Right cardiac atrium (tissue), 5 donors: ENCODE measurements at regions not wholly inside any gene's neighbourhood (a gene's known extent, or its start where the extent isn't known, plus 50 kb on each side); places are given as distances from the start of the nearest gene placed in this dataset.
"Not testable (repeated sequence)": the region's sequence is repeated elsewhere in the genome, so short reads cannot be mapped to it uniquely, and the experiment has no call there.

Source experiments
- ATAC-seq, 2 donors: fragments of 200-7000 bp; cut with Tn5 transposase; one replicate each; pipeline versions ENCODE4 v1.8.0 to v1.9.1; 2020; ENCODE audit warnings: moderate library complexity in 2 of 2, mild to moderate bottlenecking in 1 of 2
- DNase-seq, 3 donors: peaks; one replicate each; pipeline ENCODE4 v3.0.0-alpha.2; 2020
- H3K27ac ChIP-seq: one replicate; pipeline ENCODE4 v1.5.1; 2013; ENCODE audit warnings: mild to moderate bottlenecking, low read length, control low read depth, moderate library complexity
- H3K27me3 ChIP-seq: one replicate; pipeline ENCODE4 v1.6.1; 2013; ENCODE audit not compliant: control insufficient read depth, insufficient read depth
- H3K4me1 ChIP-seq: one replicate; pipeline ENCODE4 v1.6.1; 2013; ENCODE audit warnings: low read length; ENCODE audit not compliant: control insufficient read depth, insufficient read depth
- H3K4me3 ChIP-seq: one replicate; pipeline ENCODE4 v1.5.1; 2013; ENCODE audit warnings: low read length, control low read depth
- H3K9me3 ChIP-seq: one replicate; pipeline ENCODE4 v1.6.1; 2013; ENCODE audit warnings: low read length; ENCODE audit not compliant: control insufficient read depth
- WGBS: extraction: QIAGEN DNeasy Blood & Tissue Kit; methylation state at CpG from one replicate; pipeline ENCODE4 v1.1.7; 2013; 5-methylcytosine and 5-hydroxymethylcytosine counted together
- intact Hi-C, 4 donors: fragments of 100-400 bp; cut with DNase I; formaldehyde crosslinking; loops; one replicate each; pipeline versions ENCODE4 v1.11.0 to v1.14.0; 2022 to 2023
- donor health status: healthy with polysubstance abuse.
- donor health status: DM: no; HTN: yes; CAD: no.
- donor health status: DM: no; HTN: no; CAD: no.
- donor health status: DM: no; HTN: yes; CAD: no; lungs with severe emphysema.
- donor health status: DM: yes; HTN: yes; CAD: no.

DNA sequence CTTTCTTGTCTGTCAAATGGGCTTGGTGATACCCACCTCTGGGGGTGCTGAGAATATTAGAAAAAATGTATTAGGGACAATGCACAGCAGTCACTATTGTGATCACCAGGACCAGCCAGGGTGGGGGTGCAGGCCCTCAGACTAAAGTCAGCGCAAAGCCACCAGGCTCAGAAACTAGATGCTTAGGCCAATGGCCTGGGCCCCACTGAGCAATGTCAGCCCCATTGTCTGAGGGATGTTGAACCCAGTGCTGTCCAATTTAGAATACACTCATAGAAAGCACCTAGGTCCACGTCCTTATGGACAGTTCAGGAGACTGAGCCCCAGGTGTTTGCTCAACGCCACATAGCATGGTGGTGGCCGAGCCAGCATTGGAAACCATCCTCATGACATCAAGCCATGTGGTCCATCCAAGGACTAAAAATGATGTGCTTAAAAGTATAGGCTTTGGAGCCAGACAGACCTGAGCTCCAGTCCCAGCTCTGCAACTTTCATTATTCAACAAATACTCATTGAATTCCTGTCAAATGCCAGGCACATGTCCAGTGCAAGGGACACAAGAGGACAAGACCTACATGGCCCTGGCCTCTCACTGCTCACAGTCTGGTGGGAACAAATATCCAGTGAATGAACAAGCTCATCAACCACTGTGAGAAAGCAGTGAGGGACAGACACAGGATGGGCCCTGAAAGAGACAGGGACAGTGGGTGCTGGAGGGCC lies 273.8 kb downstream of the MATN1 start:
- ATAC-seq (no peak), DNase-seq (no peak)
- WGBS, result 85% methylated on average over 4 of the region's 4 CpGs
- Histone ChIP-seq H3K4me3 (no peak overlapping the region), H3K27me3 (no peaks in the 10 kb centered on the region), H3K9me3 (no peaks in the 10 kb centered on the region), H3K4me1 (no peaks in the 10 kb centered on the region), H3K27ac (no peak overlapping the region)
- intact Hi-C loops, result no loop called here

DNA sequence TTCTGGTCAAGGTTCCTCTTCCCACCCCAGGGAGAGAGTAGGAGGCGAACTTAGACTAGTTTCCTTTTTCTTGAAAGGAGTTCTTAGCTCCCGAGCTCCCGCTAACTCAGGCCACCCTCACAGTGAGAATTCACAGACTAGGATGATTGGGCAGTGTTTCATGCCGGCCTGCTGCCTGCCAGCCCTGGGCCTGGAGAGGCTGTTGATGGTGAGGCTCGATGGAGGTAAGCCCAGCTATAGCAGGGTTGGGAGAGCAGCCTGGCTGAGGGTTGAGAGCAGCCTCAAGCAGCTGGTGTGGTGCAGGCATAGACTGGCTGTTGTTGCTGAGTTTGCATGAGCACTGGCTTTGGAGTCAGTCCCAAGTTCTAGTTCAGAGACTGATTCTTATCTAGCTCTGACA lies 274.4 kb downstream of the MATN1 start:
- intact Hi-C loops, result no loop called here
- Histone ChIP-seq H3K4me1 (no peaks in the 10 kb centered on the region), H3K4me3 (no peak overlapping the region), H3K27ac (no peak overlapping the region), H3K27me3 (no peaks in the 10 kb centered on the region), H3K9me3 (no peaks in the 10 kb centered on the region)
- ATAC-seq (no peak), DNase-seq (no peak)
- 68% methylated on average over 5 of the region's 5 CpGs for WGBS

DNA sequence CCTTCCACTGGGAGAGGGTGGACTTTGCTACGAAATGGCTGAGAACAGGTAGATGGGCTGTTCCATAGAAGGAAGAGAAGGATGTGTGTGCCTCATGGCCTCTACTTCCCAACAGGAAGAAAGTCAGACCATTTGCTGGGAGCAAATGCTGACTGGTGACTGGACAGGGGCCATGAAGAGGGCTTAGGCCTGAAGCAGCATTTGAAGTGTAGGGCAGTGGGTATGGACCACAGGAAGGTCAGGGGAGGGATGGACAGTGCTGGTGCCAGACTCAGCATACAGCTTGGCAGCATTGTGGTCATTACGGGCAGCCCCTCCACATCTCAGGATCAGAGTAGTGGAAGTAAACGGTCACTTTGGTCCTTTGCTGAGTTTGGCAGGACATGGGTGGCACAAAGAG lies 275.7 kb downstream of the MATN1 start:
- no peak overlapping the region for H3K27ac ChIP-seq
- 71% methylated on average over 3 of the region's 3 CpGs for WGBS
- H3K9me3 ChIP-seq, result no peaks in the 10 kb centered on the region
- no peaks in the 10 kb centered on the region for H3K27me3 ChIP-seq
- intact Hi-C loops, result no loop called here
- ATAC-seq, result no peak
- no peak overlapping the region for H3K4me3 ChIP-seq
- no peak for DNase-seq
- H3K4me1 ChIP-seq, result no peaks in the 10 kb centered on the region

DNA sequence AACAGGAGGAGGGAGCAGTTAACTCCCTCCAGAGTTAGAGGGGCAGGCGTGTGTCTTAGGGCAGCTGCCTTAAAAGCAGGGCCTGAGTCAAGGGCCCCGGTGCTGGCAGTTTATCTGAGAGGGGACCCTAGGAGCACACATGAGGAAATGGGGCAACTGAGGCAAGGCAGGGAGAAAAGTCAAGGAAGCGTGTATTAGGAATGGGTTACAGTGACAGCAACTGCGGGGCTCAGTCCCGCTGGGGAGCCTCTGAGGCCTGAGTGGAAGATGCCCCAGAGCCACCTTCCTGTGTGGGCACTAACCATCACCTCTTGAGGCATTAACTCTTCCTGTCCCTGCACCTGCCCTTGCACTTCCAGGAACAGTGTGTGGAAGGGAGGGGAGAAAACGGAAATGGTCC lies 276.3 kb downstream of the MATN1 start:
- H3K27me3 ChIP-seq, result no peaks in the 10 kb centered on the region
- no peaks in the 10 kb centered on the region for H3K4me1 ChIP-seq
- DNase-seq (no peak), ATAC-seq (no peak)
- intact Hi-C loops, result no loop called here
- no peaks in the 10 kb centered on the region for H3K9me3 ChIP-seq
- H3K4me3 ChIP-seq, result no peak overlapping the region
- WGBS, result 68% methylated on average over 6 of the region's 6 CpGs
- no peak overlapping the region for H3K27ac ChIP-seq

DNA sequence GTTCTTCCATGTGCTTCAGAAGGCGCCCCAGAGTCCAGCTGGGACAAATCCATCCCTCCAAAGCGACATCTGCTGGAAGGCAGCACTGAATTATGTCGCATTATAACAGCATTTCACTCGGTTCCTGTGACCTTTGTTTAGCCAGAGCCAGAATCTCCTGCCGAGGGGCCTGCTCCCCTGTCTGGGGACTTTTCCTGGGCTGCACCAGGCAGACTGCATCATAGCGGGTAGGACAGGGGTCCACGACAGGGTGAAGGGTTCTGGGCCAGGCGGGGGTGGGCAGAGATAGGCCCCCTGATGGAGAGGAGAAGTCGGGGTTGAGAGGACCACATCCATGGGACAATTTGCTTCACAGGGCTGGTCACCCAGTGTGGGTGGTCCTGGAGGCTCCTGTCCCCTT lies 276.9 kb downstream of the MATN1 start:
- H3K27ac ChIP-seq, result no peak overlapping the region
- WGBS, result 50% methylated on average over 9 of the region's 9 CpGs
- ATAC-seq (no peak), DNase-seq (no peak)
- no peaks in the 10 kb centered on the region for H3K4me1 ChIP-seq
- no peak overlapping the region for H3K4me3 ChIP-seq
- intact Hi-C loops, result no loop called here
- no peaks in the 10 kb centered on the region for H3K27me3 ChIP-seq
- no peaks in the 10 kb centered on the region for H3K9me3 ChIP-seq

DNA sequence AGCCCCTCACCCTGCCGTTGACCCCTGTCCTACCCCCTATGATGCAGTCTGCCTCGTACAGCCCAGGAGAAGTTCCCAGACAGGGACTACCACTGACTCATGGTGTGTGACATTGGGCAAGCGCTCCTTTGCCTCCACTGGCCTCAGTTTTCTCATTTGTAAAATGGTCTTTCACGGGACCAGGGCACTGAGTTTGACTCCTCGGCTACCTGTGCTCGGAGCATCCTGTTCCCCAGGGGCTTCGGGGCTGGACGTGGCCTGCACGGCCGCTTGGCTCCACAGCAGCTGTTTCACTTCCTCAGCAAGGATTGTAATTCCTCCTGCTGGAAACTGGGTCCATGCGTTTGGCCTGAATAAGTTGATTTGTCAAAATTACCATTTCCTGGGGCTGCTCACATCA lies 277.3 kb downstream of the MATN1 start:
- peak in 1 of 2 donors; percentile 22 for ATAC-seq
- 56% methylated on average over 11 of the region's 11 CpGs for WGBS
- H3K9me3 ChIP-seq, result no peaks in the 10 kb centered on the region

DNA sequence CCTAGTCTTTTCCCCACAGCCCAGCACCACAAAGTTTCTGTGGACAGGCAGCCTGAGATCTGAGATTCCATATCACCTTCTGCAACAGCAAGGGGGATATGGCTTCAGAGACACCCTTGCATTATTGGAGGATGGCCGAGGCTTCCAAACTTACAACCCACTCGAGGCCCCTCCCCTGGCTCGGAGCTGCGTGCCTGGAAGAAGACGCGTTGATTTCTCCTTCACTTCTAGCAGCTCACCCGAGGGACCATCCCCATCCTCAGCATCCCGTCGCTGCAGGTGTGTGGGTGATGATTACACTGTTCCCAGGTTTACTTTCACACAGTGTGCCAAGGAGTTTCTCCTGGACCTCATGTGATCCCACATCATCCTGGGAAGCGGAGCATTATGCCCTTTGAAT lies 277.9 kb downstream of the MATN1 start:
- H3K9me3 ChIP-seq, result no peaks in the 10 kb centered on the region
- ATAC-seq (no peak), DNase-seq (no peak)
- no peaks in the 10 kb centered on the region for H3K27me3 ChIP-seq
- no peak overlapping the region for H3K27ac ChIP-seq
- H3K4me1 ChIP-seq, result no peaks in the 10 kb centered on the region
- no peak overlapping the region for H3K4me3 ChIP-seq
- 64% methylated on average over 10 of the region's 10 CpGs for WGBS
- intact Hi-C loops, result no loop called here

More for the DNA sequence above, 277.3 kb downstream of the MATN1 start:
- intact Hi-C loops, result no loop called here
- DNase-seq, result no peak
- no peaks in the 10 kb centered on the region for H3K4me1 ChIP-seq
- H3K27me3 ChIP-seq, result no peaks in the 10 kb centered on the region
- H3K27ac ChIP-seq, result no peak overlapping the region
- H3K4me3 ChIP-seq, result no peak overlapping the region

DNA sequence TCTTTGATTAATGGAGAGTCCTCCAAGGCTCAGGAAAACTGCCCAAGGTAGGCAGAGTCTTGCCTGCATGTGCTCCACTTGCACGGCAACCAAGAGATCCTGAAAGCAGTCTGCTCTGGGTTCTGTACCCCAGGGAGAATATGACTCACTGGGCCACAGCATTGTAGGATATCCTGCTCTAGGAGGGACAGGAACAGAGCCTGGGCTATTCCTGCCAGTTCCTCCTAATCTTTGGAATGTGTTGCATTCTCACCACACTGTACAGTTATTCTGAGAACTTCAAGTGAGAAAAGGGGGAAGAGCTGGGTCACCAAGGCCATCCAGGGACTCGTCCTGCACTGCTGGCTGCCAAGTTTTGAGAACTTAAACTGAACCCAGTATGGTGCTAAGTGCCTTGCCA lies 278.5 kb downstream of the MATN1 start:
- H3K4me3 ChIP-seq, result no peak overlapping the region
- intact Hi-C loops, result no loop called here
- ATAC-seq (peak; percentile 46 to 48), DNase-seq (no peak)
- no peaks in the 10 kb centered on the region for H3K9me3 ChIP-seq
- H3K27me3 ChIP-seq, result no peaks in the 10 kb centered on the region
- no peak overlapping the region for H3K27ac ChIP-seq
- no peaks in the 10 kb centered on the region for H3K4me1 ChIP-seq
- WGBS, result 29% methylated on average over 2 of the region's 2 CpGs

DNA sequence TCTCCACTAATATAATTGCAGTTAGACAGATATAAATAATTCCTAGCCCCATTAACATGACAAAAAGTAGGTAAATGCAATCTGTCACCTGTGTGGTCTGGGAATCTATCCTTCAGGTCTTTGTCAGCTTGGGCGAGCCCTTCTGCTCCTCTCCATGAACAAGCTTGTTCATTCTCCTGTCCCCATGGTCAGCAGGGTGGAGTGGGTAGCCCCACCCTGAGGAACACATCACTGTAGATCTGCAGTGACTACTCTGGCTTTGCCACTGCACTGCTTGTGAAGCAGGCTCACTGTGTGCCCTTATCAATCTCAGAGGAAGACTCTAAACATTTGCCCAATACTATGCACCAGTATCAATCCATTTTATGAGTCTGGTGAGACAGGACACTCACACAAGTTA lies 279.0 kb downstream of the MATN1 start:
- Histone ChIP-seq H3K27ac (no peak overlapping the region), H3K4me1 (no peaks in the 10 kb centered on the region), H3K27me3 (no peaks in the 10 kb centered on the region), H3K4me3 (no peak overlapping the region), H3K9me3 (no peaks in the 10 kb centered on the region)
- ATAC-seq, result no peak
- intact Hi-C loops, result no loop called here
- DNase-seq, result no peak
- WGBS, result 70% methylated on average over 1 of the region's 1 CpG

DNA sequence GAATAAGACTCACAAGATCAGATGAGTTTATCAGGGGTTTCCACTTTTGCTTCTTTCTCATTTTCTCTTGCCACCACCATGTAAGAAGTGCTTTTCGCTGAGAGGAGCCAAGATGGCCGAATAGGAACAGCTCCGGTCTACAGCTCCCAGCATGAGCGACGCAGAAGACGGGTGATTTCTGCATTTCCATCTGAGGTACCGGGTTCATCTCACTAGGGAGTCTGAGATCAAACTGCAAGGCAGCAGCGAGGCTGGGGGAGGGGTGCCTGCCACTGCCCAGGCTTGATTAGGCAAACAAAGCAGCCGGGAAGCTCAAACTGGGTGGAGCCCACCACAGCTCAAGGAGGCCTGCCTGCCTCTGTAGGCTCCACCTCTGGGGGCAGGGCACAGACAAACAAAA lies 285.1 kb downstream of the MATN1 start:
- H3K27me3 ChIP-seq, H3K4me1 ChIP-seq, intact Hi-C loops, ATAC-seq, H3K27ac ChIP-seq, DNase-seq, H3K9me3 ChIP-seq, H3K4me3 ChIP-seq: not testable (repeated sequence)
- WGBS, result 75% methylated on average over 9 of the region's 9 CpGs

DNA sequence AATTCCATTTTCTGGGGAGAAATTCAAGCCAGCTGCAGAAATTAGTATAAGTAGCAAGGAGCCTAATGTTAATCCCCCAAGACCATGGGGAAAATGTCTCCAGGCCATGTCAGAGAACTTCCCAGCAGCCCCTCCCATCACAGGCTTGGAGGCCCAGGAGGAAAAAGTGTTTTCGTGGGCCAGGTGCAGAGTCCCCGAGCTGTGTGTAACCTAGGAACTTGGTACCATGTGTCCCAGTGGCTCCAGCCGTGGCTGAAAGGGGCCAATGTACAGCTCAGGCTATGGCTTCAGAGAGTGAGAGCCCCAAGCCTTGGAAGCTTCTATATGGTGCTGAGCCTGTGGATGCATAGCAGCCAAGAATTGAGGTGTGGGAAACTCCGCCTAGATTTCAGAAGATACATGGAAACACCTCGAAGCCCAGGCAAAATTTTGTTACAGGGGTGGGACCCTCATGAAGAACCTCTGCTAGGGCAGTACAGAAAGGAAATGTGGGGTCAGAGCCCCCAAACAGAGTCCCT lies 286.3 kb downstream of the MATN1 start:
- H3K4me1 ChIP-seq, result no peaks in the 10 kb centered on the region
- DNase-seq, result no peak
- no peak overlapping the region for H3K4me3 ChIP-seq
- ATAC-seq, result no peak
- intact Hi-C loops, result no loop called here
- 79% methylated on average over 5 of the region's 5 CpGs for WGBS
- no peaks in the 10 kb centered on the region for H3K27me3 ChIP-seq
- no peaks in the 10 kb centered on the region for H3K9me3 ChIP-seq
- H3K27ac ChIP-seq, result no peak overlapping the region

DNA sequence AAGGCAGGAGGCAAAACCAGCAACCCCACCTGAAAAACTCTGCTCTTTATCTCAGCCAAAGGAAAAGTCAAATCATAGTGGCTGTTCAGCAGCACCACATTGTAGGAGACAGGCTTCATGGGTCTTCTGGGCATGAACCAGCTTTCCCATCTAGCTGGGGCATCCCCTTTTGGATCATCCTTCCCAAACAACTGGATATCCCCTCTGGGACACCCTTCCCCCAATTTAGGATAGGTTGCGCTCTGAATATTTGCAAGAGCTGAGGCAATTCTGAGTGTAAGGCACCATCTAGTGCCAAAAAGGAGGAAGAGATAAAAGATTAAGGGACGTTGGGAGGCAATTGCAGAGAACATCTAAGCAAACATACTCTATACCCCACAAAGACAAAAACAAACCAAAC lies 295.8 kb downstream of the MATN1 start:
- no peak overlapping the region for H3K27ac ChIP-seq
- ATAC-seq (no peak), DNase-seq (no peak)
- no peak overlapping the region for H3K4me3 ChIP-seq
- peaks cover 5% of the 10 kb centered on the region for H3K9me3 ChIP-seq
- no peaks in the 10 kb centered on the region for H3K4me1 ChIP-seq
- 44% methylated on average over 2 of the region's 2 CpGs for WGBS
- no peaks in the 10 kb centered on the region for H3K27me3 ChIP-seq
- intact Hi-C loops, result no loop called here
